ENCODE measurements at regions not wholly inside any gene's neighbourhood (a gene's known extent, or its start where the extent isn't known, plus 50 kb on each side); places are given as distances from the start of the nearest gene placed in this dataset.

- no peak for TF ChIP-seq ZNF592 (IDR thresholded peaks at IDR 0.05)
- TF ChIP-seq YY1 (IDR thresholded peaks at IDR 0.05; ENCODE audit: low read depth, low read length), result no peak
- TF ChIP-seq PAX8 (IDR thresholded peaks at IDR 0.05), result no peak
- TF ChIP-seq TCF7 (IDR thresholded peaks at IDR 0.05; ENCODE audit: borderline replicate concordance), result no peak
- no peak for TF ChIP-seq CBFB (IDR thresholded peaks at IDR 0.05; ENCODE audit: low read depth)
- no peak for TF ChIP-seq POU2F2 (IDR thresholded peaks at IDR 0.05; ENCODE audit: borderline replicate concordance, low read depth, low read length)
- TF ChIP-seq TCF3 (IDR thresholded peaks at IDR 0.05; ENCODE audit: borderline replicate concordance, insufficient read depth, low read depth, low read length), result no peak
- no peak for TF ChIP-seq ZSCAN29 (IDR thresholded peaks at IDR 0.05)
These were observed 76.9 kb upstream of the CAV2 start (continued) for GRCh38 chr7:116422683-116423082.

- TF ChIP-seq PAX8 (IDR thresholded peaks at IDR 0.05), result no peak
- no peak for TF ChIP-seq IRF5 (IDR thresholded peaks at IDR 0.05; ENCODE audit: borderline replicate concordance)
- no peak for TF ChIP-seq ZNF622 (IDR thresholded peaks at IDR 0.05)
- TF ChIP-seq ZZZ3 (IDR thresholded peaks at IDR 0.05; ENCODE audit: control insufficient read depth, insufficient read length, low read depth), result no peak
- TF ChIP-seq USF1 (IDR thresholded peaks at IDR 0.05; ENCODE audit: borderline replicate concordance, extremely low read length, insufficient read depth, low read depth, low read length), result no peak
- Histone ChIP-seq H3K9me3 (replicated peaks; ENCODE audit: control insufficient read depth, insufficient read depth, low read length) (no peaks in the 10 kb centered on the region), H3K27me3 (replicated peaks in 1 of 2; ENCODE audit: control insufficient read depth in 2 of 2, insufficient read depth in 2 of 2, low read length in 1 of 2) (peaks cover 0 to 3% of the 10 kb centered on the region in 2 experiments; a peak in 1 of 4 replicates), H3K36me3 (ENCODE audit: control insufficient read depth in 2 of 2, insufficient read depth in 2 of 2, low read length in 1 of 2) (no peaks in the 10 kb centered on the region), H3K79me2 (ENCODE audit: control insufficient read depth, insufficient read depth, low read length) (no peaks in the 10 kb centered on the region), H3K4me1 (ENCODE audit: control insufficient read depth, insufficient read depth, low read length) (no peaks in the 10 kb centered on the region), H2AFZ (ENCODE audit: control insufficient read depth, low read depth, low read length) (no peak overlapping the region), H3K27ac (ENCODE audit: control insufficient read depth, insufficient read depth) (no peak overlapping the region), H3K9ac (ENCODE audit: control insufficient read depth, insufficient read depth, low read length) (no peak overlapping the region), H3K4me3 (no peak overlapping the region), H4K20me1 (ENCODE audit: control insufficient read depth, insufficient read depth) (no peaks in the 10 kb centered on the region), H3K4me2 (ENCODE audit: control insufficient read depth, insufficient read depth) (no peak overlapping the region)
- no peak for DNase-seq (ENCODE audit: low read depth, low spot score)
- 69% methylated on average over 3 of the region's 3 CpGs for WGBS (ENCODE audit: insufficient coverage, insufficient replicate concordance, low lambda C conversion rate, missing lambda C conversion rate)
- no peak for ATAC-seq
- CTCF ChIA-PET, result interaction anchor here (0.7 to 0.9 kb wide), 2 partner anchors 163 to 168 kb away, joined by 3 read pairs; no protein-coding TSS in a partner anchor
- in situ Hi-C loops (cut with MboI), result no loop called here
- no peak for FAIRE-seq
- POLR2A ChIA-PET, result no interaction called here
- no TSS peak for BruUV-seq (replicated peaks)
- intact Hi-C loops (cut with micrococcal nuclease; ENCODE audit: unreplicated experiment), result no loop called here
- SMC1A ChIA-PET (ENCODE audit: uncharacterized antibody, unreplicated experiment), result no interaction called here
- RAD21 ChIA-PET (ENCODE audit: unreplicated experiment), result no interaction called here
These were observed 76.0 kb upstream of the CAV2 start for GRCh38 chr7:116423499-116423898.
